NB4 (cell line): ENCODE measurements at regions not wholly inside any gene's neighbourhood (a gene's known extent, or its start where the extent isn't known, plus 50 kb on each side); places are given as distances from the start of the nearest gene placed in this dataset.

ENCODE experiments used
- CTCF ChIP-seq: IDR thresholded peaks from one replicate; pipeline ENCODE4 v1.5.1; 2012; ENCODE audit warnings: low read depth, low read length
- MYC ChIP-seq: IDR thresholded peaks from 2 replicates; pipeline ENCODE4 v1.6.1; 2011; ENCODE audit warnings: low read depth, low read length
- POLR2A ChIP-seq: IDR thresholded peaks from 2 replicates; pipeline ENCODE4 v1.6.1; 2011; ENCODE audit warnings: mild to moderate bottlenecking; ENCODE audit not compliant: insufficient read length; ENCODE audit errors: extremely low read depth

GRCh38 chr22:22430111-22430820, 78.3 kb downstream of the ZNF280B start:
- no peak for TF ChIP-seq CTCF
- no peak for TF ChIP-seq POLR2A
- no peak for TF ChIP-seq MYC
